GM19372 (cell line): ENCODE measurements at regions not wholly inside any gene's neighbourhood (a gene's known extent, or its start where the extent isn't known, plus 50 kb on each side); places are given as distances from the start of the nearest gene placed in this dataset.
A peak's percentile ranks its signal among the peaks of the same experiment; 100 is the strongest.
"Not testable (repeated sequence)": the region's sequence is repeated elsewhere in the genome, so short reads cannot be mapped to it uniquely, and the experiment has no call there.

Source experiments
- ATAC-seq: cut with Tn5 transposase; IDR thresholded peaks from one replicate; pipeline ENCODE4 v1.9.1; 2021; ENCODE audit warnings: mild to moderate bottlenecking, low read depth, moderate library complexity; ENCODE audit not compliant: unreplicated experiment

GRCh38 chr6:11411593-11411992 lies 126.0 kb upstream of the TMEM170B start:
- no peak for ATAC-seq

DNA sequence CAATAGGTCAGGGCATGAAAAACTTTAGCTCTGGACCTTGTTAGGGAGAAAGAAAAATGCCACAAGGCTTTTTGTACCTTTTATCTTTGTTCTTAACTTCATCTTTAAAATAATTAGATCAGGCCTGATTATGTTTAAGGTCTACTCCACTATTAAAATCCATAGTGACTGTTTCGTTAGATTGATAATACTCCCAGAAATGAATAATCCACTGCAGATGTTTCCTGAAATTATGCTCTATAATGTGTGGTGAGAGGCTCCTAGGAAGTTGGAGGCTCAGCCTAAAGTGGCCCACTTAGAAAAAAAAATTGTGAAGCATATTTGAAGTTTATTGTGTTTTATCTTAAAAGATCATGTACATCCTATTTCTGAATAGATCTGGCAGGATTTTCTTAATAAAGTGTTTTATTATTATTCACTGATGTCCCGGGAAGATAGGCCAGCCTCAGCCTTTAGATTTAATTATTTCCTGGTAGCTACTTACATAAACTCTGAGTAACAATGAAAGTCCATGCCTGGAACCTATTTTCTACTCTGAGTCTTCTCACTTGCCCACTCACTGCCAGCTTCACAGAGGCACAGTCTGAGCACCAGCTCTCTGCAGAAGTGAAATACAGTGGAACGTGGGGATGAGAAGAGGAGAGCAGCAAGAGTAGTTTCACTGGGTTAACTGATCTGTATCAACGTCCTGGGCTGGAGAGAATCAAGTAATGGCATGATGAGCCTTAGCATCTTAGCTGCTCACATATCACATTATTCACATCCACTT lies 126.8 kb upstream of the TMEM170B start:
- ATAC-seq, result no peak

- no peak for ATAC-seq
Measured at GRCh38 chr6:11409371-11409770, 128.2 kb upstream of the TMEM170B start.

GRCh38 chr6:11407414-11407813 lies 130.1 kb upstream of the TMEM170B start:
- ATAC-seq, result no peak

DNA sequence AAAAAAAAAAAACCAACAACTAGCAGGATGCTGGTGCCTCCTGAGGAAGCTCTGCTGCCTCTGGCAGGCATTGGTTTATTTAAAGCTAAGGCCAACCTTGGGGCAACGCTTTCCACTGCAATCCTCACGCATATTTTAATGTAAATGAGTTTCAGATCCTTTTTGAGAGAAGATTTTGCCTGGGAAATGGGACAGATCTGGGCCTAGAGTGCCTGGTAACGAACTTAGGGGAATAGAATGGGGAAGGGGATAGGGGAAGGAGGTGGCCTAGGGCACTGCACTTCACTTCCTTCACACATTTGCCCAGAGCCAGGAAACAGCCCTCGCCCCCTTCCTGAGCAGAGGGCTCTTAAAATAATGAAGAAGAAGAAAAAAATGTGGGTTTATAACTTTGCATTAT lies 132.7 kb upstream of the TMEM170B start:
- ATAC-seq, result no peak

GRCh38 chr6:11404081-11404480 lies 133.5 kb upstream of the TMEM170B start:
- ATAC-seq, result peak; percentile 79

DNA sequence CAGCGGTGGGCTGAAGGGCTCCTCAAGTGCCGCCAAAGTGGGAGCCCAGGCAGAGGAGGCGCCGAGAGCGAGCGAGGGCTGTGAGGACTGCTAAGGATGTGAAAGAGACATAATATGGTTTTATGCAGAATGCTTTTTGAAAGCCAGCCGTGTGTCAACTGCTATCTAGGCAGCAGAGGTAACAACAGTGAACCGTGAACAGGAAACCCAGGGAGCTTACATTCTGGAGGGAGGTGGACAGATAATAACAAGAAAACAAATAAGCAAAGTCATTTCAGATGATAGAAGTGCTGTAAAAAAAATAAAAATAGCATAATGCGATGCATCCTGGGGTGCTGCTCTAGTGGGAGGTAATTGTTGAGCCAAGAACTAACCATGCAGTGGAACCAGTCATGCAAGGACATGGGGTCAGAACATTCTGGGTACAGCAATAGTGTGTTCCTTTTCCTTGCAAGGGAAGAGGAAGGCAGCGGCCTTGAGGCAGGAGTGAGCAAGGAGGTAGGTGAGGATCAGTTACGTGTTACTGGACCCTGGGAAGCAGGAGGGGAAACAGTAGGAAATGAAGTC lies 134.4 kb upstream of the TMEM170B start:
- ATAC-seq, result no peak

- ATAC-seq, result not testable (repeated sequence)
Measured at GRCh38 chr6:11402581-11402980, 135.0 kb upstream of the TMEM170B start.

GRCh38 chr6:11401954-11402353 lies 135.6 kb upstream of the TMEM170B start:
- ATAC-seq, result not testable (repeated sequence)

- no peak for ATAC-seq
Measured at GRCh38 chr6:11398451-11399326, 138.9 kb upstream of the TMEM170B start.

- no peak for ATAC-seq
Measured at GRCh38 chr6:11397622-11398450, 139.7 kb upstream of the TMEM170B start.

DNA sequence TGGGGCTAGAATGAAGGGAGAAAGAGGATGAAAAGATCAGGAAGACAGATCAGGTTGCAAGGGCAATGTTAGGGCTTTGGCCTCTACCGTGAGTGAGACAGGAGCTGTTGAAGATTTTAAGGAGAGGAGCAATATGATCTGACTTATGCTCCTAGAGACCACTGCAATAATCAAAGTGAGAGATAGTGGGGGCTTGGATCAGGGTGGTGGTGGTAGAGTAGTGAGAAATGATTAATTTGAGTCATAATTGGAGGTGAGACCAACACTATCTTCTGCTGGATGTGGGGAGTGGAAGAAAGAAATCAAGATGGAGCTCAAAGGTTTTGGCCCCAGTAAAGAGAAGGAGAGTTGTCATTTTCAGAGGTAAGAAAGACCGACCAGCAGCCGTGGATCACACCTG lies 140.7 kb upstream of the TMEM170B start:
- no peak for ATAC-seq

- ATAC-seq, result peak; percentile 69
Measured at GRCh38 chr6:11393713-11394627, 143.6 kb upstream of the TMEM170B start.

GRCh38 chr6:11392778-11393507 lies 144.6 kb upstream of the TMEM170B start:
- ATAC-seq, result no peak

DNA sequence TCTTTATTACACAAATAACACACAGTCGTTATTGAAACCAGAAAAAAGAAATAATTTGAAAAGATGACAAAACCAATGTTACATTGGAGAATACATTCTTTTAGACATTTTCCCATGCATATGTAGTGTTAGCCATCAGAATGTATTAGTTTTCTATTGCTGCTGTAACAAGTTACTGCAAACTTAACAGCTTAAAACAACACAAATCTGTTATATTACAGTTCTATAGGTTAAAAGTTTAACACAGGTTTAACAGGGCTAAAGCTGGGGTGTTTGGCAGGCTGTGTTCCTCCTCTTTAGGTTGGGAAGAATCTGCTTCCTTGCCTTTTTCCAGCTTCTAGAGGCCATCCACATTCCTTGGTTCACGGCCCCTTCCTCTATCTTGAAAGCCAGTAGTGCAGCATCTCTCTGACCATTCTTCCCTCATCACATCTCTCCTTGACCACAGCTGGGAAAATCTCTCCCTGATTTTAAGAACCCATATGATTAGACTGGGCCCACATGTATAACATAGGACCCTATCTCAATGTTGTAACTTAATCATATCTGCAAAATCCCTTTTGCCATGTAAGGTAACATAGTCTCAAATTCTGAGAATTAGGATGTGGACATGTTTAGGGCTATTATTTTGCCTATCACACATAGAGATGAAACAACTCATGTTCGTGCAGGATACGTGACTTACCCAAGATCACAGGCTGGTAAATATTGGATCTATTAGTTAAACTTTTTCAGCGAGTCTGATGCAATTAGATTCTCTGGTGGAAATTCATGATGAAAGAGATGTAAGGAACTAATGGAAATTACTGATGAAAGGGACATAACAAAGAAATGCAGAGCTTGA lies 145.4 kb upstream of the TMEM170B start:
- ATAC-seq, result no peak

DNA sequence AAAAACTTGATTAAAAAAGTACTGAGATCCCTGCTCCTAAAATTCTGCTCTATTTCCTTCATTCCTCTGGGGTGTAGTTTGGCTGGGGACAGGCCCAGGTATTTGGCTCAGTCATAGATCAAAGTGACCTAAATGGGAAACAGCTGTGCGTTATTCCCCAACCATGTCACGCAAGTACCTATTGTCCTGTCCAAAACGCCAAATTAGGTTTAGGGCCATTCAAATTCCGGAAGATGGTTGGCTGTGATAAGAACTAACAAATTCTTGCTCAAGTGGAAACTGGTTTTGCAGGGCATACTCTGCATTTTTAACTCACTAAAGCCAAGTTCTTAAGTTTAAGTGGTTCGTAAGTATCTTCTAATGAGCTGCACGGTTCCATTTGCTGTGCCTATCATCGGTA lies 147.6 kb upstream of the TMEM170B start:
- no peak for ATAC-seq

DNA sequence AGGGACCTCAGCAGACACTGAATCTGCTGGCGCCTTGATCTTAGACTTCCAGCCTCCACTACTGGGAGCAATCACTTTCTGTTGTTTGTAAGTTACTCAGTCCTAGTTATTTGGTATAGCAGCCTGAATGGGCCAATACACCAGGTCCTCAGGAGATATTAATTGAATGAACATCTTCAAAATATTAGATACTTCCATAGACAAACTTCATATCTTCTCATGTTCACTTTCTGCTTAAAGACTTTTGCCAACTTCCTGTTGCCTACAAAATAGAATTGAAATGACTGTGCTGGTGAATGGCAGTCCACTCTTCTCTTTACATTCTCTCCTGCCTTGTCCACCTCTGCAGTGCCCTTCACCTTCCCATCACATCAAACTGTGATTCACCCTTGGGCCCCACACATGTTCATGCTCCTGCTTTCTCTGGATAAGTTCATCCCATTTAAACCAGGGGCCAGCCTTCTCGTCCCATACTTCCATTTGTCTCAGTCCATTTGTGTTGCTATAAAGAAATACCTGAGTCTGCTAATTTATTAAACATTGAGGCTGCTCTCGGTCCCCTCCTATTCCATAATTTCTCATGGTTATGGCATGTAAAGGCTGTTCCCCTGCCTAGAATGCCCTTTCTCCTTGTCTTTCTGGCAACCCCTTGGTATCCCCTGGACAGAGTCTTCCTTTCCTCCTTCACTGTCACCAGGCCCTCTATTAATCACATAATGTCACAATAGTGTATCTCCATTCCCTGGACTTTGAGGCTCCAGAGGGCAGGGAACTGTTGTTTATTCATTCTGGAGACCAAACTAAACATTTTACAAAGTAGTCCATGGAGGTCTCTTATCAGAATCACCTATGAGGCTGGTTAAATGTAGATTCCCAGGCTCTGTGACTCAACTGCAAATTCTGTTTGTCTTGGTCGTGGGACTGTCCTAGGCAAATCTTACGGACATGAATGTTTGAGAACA lies 148.3 kb upstream of the TMEM170B start:
- ATAC-seq, result no peak
